Naive thymus-derived CD8-positive, alpha-beta T cell (primary cell): ENCODE measurements at regions not wholly inside any gene's neighbourhood (a gene's known extent, or its start where the extent isn't known, plus 50 kb on each side); places are given as distances from the start of the nearest gene placed in this dataset.

Source experiments
- ATAC-seq, 2 donors: fragments of 150-1000 bp; cut with Tn5 transposase in 1 of 2; sonication (Bioruptor Pico), chemical (Tn5 transposase) in 1 of 2; 1 replicate in 1 of 2; 2 replicates in 1 of 2; pipeline ENCODE4 v1.10.0; 2021; ENCODE audit warnings: mild to moderate bottlenecking in 2 of 2, moderate library complexity in 2 of 2
- POLR2A ChIA-PET: fragments of 350-600 bp; sonication (Branson Sonifier 250); formaldehyde crosslinking; loops from one replicate; lab custom pipeline; 2021; ENCODE audit warnings: antibody characterized with exemption; lab: Charles Lee
- DNase-seq, 10 donors: peaks; one replicate each; pipeline versions ENCODE4 v3.0.0 to v3.0.0-alpha.2; 2020 to 2022
- H3K27ac Mint-ChIP-seq, 10 donors: one replicate each; pipeline ENCODE4 v1.8.0; 2020 to 2022; ENCODE audit warnings: mild to moderate bottlenecking in 10 of 10, mixed read lengths in 10 of 10, moderate library complexity in 4 of 10, inconsistent platforms in 1 of 10
- H3K27me3 Mint-ChIP-seq, 5 donors: one replicate each; pipeline ENCODE4 v1.8.0; 2021 to 2022; ENCODE audit warnings: mixed read lengths in 5 of 5
- H3K36me3 Mint-ChIP-seq, 3 donors: one replicate each; pipeline ENCODE4 v1.8.0; 2020 to 2022; ENCODE audit warnings: mixed read lengths in 3 of 3, mild to moderate bottlenecking in 2 of 3, inconsistent platforms in 1 of 3
- H3K4me1 Mint-ChIP-seq, 4 donors: one replicate each; pipeline ENCODE4 v1.8.0; 2021 to 2022; ENCODE audit warnings: mixed read lengths in 4 of 4
- H3K4me3 Mint-ChIP-seq, 10 donors: one replicate each; pipeline ENCODE4 v1.8.0; 2020 to 2022; ENCODE audit warnings: mild to moderate bottlenecking in 10 of 10, mixed read lengths in 10 of 10, moderate library complexity in 6 of 10, inconsistent platforms in 1 of 10
- H3K9me3 Mint-ChIP-seq, 9 donors: one replicate each; pipeline ENCODE4 v1.8.0; 2020 to 2022; ENCODE audit warnings: mixed read lengths in 9 of 9, mild to moderate bottlenecking in 3 of 9, inconsistent platforms in 1 of 9, moderate library complexity in 1 of 9

- no peak for ATAC-seq
- Mint-ChIP-seq H3K9me3 (no peaks in the 10 kb centered on the region), H3K27me3 (peaks cover 0 to 3% (median 3%) of the 10 kb centered on the region in 5 donors), H3K27ac (peak overlapping the region in 1 of 10 donors; percentile 46), H3K4me3 (no peak overlapping the region), H3K36me3 (no peaks in the 10 kb centered on the region), H3K4me1 (peaks cover 0 to 3% (median 0%) of the 10 kb centered on the region in 4 donors)
- DNase-seq = no peak
- POLR2A ChIA-PET = no interaction called here
Observed at GRCh38 chr4:89425023-89425422, 117.4 kb upstream of the GPRIN3 start.

GRCh38 chr4:89422441-89422990 lies 114.9 kb upstream of the GPRIN3 start:
- ATAC-seq = no peak
- H3K4me1 Mint-ChIP-seq = peaks cover 0 to 3% (median 0%) of the 10 kb centered on the region in 4 donors

GRCh38 chr4:89420507-89420906 lies 112.9 kb upstream of the GPRIN3 start:
- DNase-seq (no peak), ATAC-seq (no peak)
- peaks cover 0 to 2% (median 0%) of the 10 kb centered on the region in 9 donors for H3K9me3 Mint-ChIP-seq
- no peaks in the 10 kb centered on the region for H3K36me3 Mint-ChIP-seq
- no peak overlapping the region for H3K4me3 Mint-ChIP-seq
- no peak overlapping the region for H3K27ac Mint-ChIP-seq
- no peaks in the 10 kb centered on the region for H3K27me3 Mint-ChIP-seq
- H3K4me1 Mint-ChIP-seq = no peaks in the 10 kb centered on the region
- POLR2A ChIA-PET = no interaction called here

More at GRCh38 chr4:89422441-89422990, 114.9 kb upstream of the GPRIN3 start:
- Mint-ChIP-seq H3K4me3 (no peak overlapping the region), H3K27me3 (peaks cover 0 to 2% (median 0%) of the 10 kb centered on the region in 5 donors), H3K36me3 (no peaks in the 10 kb centered on the region), H3K27ac (no peak overlapping the region), H3K9me3 (peaks cover 0 to 2% (median 0%) of the 10 kb centered on the region in 9 donors)
- POLR2A ChIA-PET = no interaction called here
- DNase-seq = no peak

GRCh38 chr4:89419111-89419695 lies 111.6 kb upstream of the GPRIN3 start:
- Mint-ChIP-seq H3K27ac (peak overlapping the region in 1 of 10 donors; percentile 53), H3K4me1 (no peaks in the 10 kb centered on the region), H3K36me3 (no peaks in the 10 kb centered on the region), H3K9me3 (peaks cover 0 to 2% (median 0%) of the 10 kb centered on the region in 9 donors), H3K4me3 (no peak overlapping the region), H3K27me3 (no peaks in the 10 kb centered on the region)
- POLR2A ChIA-PET = no interaction called here
- ATAC-seq = no peak
- no peak for DNase-seq

GRCh38 chr4:89416960-89417359 lies 109.4 kb upstream of the GPRIN3 start:
- DNase-seq = no peak
- Mint-ChIP-seq H3K4me1 (no peaks in the 10 kb centered on the region), H3K9me3 (peaks cover 0 to 2% (median 0%) of the 10 kb centered on the region in 9 donors), H3K36me3 (no peaks in the 10 kb centered on the region), H3K27ac (no peak overlapping the region), H3K27me3 (no peaks in the 10 kb centered on the region), H3K4me3 (no peak overlapping the region)
- no peak for ATAC-seq
- POLR2A ChIA-PET = no interaction called here

GRCh38 chr4:89413518-89413917 lies 105.9 kb upstream of the GPRIN3 start:
- no peak for DNase-seq
- ATAC-seq = no peak
- Mint-ChIP-seq H3K4me1 (peaks cover 0 to 4% (median 1%) of the 10 kb centered on the region in 4 donors), H3K4me3 (no peak overlapping the region), H3K27me3 (no peaks in the 10 kb centered on the region), H3K36me3 (no peaks in the 10 kb centered on the region), H3K9me3 (peaks cover 0 to 2% (median 0%) of the 10 kb centered on the region in 9 donors), H3K27ac (peak overlapping the region in 1 of 10 donors; percentile 46)
- POLR2A ChIA-PET = no interaction called here

- Mint-ChIP-seq H3K27ac (no peak overlapping the region), H3K4me1 (peaks cover 0 to 5% (median 1%) of the 10 kb centered on the region in 4 donors), H3K4me3 (no peak overlapping the region), H3K9me3 (no peaks in the 10 kb centered on the region), H3K36me3 (peaks cover 0 to 5% (median 0%) of the 10 kb centered on the region in 3 donors), H3K27me3 (no peaks in the 10 kb centered on the region)
- POLR2A ChIA-PET = no interaction called here
- ATAC-seq (no peak), DNase-seq (no peak)
Observed at GRCh38 chr4:89411539-89412309, 104.1 kb upstream of the GPRIN3 start.

GRCh38 chr4:89410687-89411086 lies 103.1 kb upstream of the GPRIN3 start:
- Mint-ChIP-seq H3K36me3 (peaks cover 0 to 5% (median 0%) of the 10 kb centered on the region in 3 donors), H3K4me1 (peaks cover 0 to 5% (median 1%) of the 10 kb centered on the region in 4 donors), H3K27ac (peak overlapping the region in 1 of 10 donors; percentile 73), H3K9me3 (no peaks in the 10 kb centered on the region), H3K27me3 (no peaks in the 10 kb centered on the region), H3K4me3 (no peak overlapping the region)
- DNase-seq (no peak), ATAC-seq (no peak)
- POLR2A ChIA-PET = no interaction called here

- no peak overlapping the region for H3K27ac Mint-ChIP-seq
Observed at GRCh38 chr4:89404530-89404929, 96.9 kb upstream of the GPRIN3 start.

GRCh38 chr4:89403826-89404225 lies 96.2 kb upstream of the GPRIN3 start:
- DNase-seq (no peak), ATAC-seq (no peak)
- Mint-ChIP-seq H3K4me1 (peaks cover 0 to 3% (median 0%) of the 10 kb centered on the region in 4 donors), H3K27ac (peak overlapping the region in 1 of 10 donors; percentile 28), H3K9me3 (no peaks in the 10 kb centered on the region), H3K36me3 (peaks cover 0 to 5% (median 0%) of the 10 kb centered on the region in 3 donors), H3K4me3 (no peak overlapping the region), H3K27me3 (no peaks in the 10 kb centered on the region)
- POLR2A ChIA-PET = no interaction called here

More at GRCh38 chr4:89404530-89404929, 96.9 kb upstream of the GPRIN3 start:
- Mint-ChIP-seq H3K4me3 (no peak overlapping the region), H3K9me3 (no peaks in the 10 kb centered on the region), H3K27me3 (no peaks in the 10 kb centered on the region), H3K4me1 (peaks cover 0 to 4% (median 1%) of the 10 kb centered on the region in 4 donors), H3K36me3 (peaks cover 0 to 5% (median 0%) of the 10 kb centered on the region in 3 donors)
- ATAC-seq = no peak
- POLR2A ChIA-PET = no interaction called here
- no peak for DNase-seq

GRCh38 chr4:89400287-89401035 lies 92.9 kb upstream of the GPRIN3 start:
- ATAC-seq = no peak
- POLR2A ChIA-PET = no interaction called here
- H3K4me1 Mint-ChIP-seq = no peaks in the 10 kb centered on the region

GRCh38 chr4:89398644-89399043 lies 91.0 kb upstream of the GPRIN3 start:
- Mint-ChIP-seq H3K9me3 (no peaks in the 10 kb centered on the region), H3K27me3 (no peaks in the 10 kb centered on the region), H3K4me3 (no peak overlapping the region), H3K27ac (no peak overlapping the region), H3K4me1 (no peaks in the 10 kb centered on the region), H3K36me3 (no peaks in the 10 kb centered on the region)
- ATAC-seq = no peak
- POLR2A ChIA-PET = no interaction called here
- no peak for DNase-seq

More at GRCh38 chr4:89400287-89401035, 92.9 kb upstream of the GPRIN3 start:
- no peak overlapping the region for H3K4me3 Mint-ChIP-seq
- no peak for DNase-seq
- no peaks in the 10 kb centered on the region for H3K36me3 Mint-ChIP-seq
- H3K9me3 Mint-ChIP-seq = no peaks in the 10 kb centered on the region
- H3K27ac Mint-ChIP-seq = no peak overlapping the region
- no peaks in the 10 kb centered on the region for H3K27me3 Mint-ChIP-seq
